GM21526 (cell line): ENCODE measurements at regions not wholly inside any gene's neighbourhood (a gene's known extent, or its start where the extent isn't known, plus 50 kb on each side); places are given as distances from the start of the nearest gene placed in this dataset.

Experiments used
- ATAC-seq: cut with Tn5 transposase; IDR thresholded peaks from one replicate; pipeline ENCODE4 v1.9.1; 2021; ENCODE audit warnings: moderate library complexity; ENCODE audit not compliant: unreplicated experiment, low FRiP score

DNA sequence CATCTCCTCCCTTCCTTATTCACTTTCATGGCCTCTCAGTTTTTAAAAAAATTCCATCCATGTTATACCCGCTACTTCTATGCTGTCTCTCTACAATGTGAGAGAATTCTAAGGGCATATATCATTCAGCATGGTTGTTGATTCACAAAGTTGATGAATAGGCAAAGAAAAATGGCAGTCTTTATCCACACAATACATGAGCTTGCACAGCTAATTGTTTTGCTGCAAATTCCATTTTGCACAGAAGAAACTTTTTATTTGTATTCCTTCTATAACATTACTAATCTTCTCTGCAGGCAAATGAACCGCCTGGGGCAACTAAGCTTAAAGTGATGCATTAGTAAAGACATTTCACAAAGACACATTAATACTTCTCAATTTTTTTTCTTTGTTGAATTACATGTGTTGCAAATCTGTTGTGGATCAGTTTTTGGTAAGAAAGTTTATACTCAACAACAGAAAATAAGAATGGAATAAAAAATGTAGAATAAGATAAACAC lies 196.9 kb downstream of the LIG4 start:
- no peak for ATAC-seq

DNA sequence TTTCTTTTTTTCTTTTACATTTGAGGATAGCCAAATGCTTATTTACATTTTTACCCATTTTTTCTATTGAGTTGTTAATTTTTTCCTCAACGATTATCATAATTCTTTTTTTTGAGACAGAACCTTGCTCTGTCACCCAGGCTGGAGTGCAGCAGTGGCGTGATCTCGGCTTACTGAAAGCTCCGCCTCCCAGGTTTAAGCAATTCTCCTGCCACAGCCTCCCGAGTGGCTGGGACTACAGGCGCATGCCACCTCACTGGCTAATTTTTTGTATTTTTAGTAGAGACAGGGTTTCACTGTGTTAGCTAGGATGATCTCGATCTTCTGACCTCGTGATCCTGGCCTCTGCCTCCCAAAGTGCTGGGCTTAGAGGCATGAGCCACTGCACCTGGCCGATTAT lies 208.7 kb downstream of the LIG4 start:
- ATAC-seq, result no peak

DNA sequence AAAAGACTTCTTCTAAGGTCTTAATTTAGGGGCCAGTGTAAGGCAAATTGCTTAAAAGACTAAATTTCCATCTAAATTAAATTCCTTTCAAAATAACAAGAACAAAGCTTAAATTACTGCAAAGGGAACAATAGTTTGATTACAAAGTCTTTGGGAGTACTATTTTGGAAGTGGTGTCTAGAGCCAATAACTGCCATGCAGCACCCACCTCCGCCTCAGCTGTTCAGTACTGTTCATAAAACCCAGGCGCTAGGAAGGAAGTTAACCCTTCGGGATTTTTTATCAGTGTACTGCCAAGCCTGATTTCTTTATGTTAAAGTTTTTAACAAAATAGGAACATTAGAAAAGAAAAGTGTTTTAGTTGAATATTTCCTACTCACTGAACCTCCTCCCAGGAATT lies 210.1 kb downstream of the LIG4 start:
- ATAC-seq, result no peak

DNA sequence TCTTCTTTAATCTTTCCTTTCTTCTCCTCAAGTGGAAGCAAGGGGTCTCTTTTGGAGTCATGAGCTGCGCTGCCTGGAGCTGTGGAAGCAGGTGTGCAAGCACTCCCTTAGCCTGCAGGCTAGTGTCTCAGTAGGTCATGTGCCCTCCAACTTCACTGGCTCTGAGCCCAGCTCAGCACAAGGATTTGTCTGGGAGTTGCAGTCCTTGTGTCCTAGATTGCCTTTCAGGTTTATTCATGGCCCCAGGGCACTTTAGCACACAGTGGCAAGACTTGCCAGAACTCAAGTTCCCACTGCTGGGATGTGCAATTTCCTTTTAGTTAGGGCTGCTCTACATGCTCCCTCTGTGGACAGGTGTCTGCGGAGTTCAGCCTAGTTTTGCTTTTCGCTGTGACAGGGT lies 211.7 kb downstream of the LIG4 start:
- ATAC-seq, result no peak

DNA sequence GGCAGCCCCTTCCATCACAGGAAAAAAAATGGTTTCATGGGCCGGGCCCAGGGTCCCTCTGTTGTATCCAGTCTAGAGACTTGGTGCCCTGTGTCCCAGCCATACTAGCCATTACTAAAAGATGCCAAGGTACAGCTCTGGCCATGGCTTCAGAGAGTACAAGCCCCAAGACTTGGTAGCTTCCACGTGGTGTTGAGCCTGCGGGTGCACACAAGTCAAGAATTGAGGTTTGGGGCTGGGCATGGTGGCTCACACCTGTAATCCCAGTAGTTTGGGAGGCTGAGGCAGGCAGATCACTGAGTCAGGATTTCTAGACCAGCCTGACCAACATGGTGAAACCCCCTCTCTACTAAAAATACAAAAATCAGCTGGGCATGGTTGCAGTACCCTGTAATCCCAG lies 214.3 kb downstream of the LIG4 start:
- no peak for ATAC-seq

DNA sequence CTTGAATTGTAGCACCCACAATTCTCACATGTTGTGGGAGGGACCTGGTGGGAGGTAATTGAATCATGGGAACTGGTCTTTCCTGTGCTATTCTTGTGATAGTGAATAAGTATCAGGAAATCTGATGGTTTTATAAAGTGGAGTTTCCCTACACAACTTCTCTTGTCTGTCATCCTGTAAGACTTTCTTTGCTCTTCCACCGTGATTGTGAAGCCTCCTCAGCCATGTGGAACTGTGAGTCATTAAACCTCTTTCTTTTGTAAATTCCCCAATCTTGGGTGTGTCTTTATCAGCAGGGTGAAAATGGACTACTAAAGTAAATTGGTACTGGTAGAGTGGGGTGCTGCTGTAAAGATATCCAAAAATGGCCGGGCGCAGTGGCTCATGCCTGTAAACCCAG lies 215.6 kb downstream of the LIG4 start:
- no peak for ATAC-seq

DNA sequence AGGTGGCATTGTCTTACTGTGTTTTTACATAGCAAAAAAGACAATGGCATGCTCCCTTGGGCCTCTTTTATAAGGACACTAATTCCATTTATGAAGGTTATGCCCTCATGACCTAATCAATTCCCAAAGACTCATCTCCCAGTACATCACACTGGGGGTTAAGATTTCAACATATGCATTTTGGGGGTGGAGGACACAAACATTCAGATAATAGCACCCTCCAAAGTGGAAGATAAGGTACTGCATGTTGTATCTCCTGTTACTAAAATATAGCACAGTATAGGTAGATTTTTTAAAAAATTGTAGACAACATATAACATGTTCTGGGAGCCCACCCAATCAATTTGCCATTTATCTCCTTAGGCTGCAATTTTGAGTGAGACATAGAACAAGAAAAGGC lies 221.2 kb downstream of the LIG4 start:
- no peak for ATAC-seq

DNA sequence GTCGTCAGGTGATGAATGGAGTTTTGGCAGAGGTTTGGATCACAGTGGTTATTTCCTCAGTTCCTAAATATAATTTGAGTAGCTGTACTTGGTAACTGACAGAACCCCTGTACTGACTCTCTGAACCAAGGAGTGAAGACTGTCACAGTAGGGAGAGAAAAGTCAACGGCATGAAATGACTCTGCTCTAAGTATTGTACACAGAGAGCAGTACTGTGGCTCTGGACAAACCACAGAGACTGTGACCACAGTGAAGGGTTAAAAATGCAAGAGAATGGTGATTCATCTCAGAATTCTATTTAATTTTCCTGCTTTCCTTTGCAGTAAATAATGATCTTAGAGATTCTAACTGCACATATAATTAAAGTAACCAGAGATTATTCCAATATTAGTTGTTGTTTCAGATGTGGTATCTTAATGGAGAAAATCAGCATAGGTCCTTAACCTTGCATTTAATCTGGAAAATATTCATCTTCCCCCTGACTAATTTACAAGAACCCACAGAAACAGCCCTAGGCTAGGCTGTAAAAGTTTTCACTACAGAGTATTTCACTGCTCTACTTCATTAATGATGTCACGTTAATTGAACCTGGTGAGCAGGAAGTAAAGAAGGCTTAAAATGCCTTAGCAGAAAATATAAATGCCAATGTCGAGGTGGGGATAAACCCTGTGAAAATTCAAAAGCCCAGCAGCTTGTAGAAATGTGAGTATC lies 221.9 kb downstream of the LIG4 start:
- no peak for ATAC-seq

DNA sequence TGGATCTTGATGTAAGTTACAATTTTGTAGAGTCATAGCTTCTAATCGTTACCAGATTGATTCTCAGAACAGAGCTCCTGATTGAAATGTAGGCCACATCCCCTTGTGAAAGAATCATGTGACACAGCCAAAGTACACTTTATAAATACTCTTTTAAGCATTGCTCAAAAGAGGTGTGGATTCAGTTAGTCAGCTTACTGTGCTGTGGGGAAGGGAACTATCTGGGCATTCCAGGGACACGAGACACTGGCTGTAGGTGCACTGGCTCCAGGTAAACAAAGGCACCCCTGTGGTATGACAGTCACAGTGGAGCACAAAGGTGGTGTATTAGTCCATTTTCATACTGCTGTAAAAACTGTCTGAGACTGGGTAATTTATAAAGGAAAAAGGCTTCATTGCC lies 222.8 kb downstream of the LIG4 start:
- no peak for ATAC-seq

DNA sequence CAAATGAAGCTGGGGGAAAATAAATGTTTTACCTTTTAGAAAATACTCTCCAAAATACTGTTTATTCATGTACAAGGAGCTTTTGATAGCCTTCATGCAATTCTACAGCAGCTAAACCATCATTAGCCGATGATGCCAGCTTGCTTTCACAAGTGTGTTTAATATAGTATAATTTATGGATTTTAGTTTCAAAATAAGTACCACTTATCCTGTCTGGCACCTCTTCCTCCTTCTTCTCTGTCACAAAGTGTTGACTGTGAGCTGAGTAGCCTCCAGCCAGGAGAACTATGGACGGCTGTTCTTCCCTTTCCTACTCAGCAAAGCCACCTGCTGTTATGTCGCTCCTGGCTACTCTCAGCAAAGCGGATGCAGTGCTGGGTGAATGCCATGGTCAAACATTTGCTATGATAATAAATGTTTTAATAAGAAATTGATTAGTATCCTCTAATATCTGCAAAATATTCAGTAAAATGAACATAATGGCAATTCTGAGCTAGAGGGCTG lies 238.2 kb downstream of the LIG4 start:
- ATAC-seq, result no peak

DNA sequence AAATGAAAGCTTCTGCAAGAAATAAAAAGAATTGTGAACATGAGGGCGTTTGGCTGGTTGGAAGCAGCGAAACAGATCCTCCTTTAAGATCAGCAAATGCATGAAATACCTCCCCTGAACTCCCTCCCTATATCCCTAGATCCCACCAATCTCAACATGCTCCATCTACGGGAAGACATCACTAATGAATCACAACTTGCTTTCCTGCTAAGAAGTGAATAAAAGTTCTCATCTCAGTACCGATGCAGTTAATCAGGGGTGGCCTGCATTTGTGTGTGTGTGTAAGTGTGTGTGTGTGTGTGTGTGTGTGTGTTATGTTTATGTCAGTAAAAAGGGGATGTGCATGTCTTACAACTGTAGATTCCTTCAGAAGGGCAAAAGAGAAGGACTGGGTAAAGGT lies 238.7 kb downstream of the LIG4 start:
- no peak for ATAC-seq

DNA sequence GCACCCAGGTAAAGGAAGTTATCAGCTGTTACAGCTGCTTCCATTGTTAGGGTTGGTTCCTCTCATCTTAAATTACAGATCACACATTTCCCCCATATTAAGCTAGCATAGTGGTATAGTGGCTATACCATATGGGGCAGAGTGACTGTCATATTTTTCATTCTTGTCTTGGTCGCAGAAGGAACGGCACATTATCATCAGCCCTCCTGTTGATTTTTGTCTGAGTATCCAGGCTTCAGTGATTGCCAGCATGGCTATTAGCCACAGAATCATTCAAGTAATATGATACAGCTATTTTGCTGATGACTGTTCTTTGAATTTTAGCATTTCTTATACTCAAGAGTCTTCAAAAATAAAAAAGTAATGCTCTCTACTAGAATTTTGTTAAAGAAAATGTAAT lies 240.9 kb downstream of the LIG4 start:
- no peak for ATAC-seq

DNA sequence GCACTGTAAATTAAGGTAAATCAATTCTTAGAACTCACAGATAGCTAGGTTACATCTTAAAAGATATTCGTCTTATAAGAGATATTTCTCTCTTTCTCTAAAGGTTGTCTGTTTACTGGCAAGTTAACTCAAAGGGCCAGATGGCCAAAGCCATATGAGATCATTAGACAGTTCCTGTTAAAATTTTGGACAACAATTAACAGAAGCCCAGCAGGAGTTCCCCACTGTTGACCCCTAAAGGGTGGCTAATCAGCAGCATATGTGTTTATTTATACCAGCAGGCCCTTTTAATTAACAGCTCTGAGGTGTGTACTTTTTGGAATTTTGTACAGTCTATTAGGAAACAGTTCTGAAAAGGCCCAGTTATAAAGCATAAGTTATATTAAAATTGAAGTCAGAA lies 245.8 kb downstream of the LIG4 start:
- ATAC-seq, result no peak

DNA sequence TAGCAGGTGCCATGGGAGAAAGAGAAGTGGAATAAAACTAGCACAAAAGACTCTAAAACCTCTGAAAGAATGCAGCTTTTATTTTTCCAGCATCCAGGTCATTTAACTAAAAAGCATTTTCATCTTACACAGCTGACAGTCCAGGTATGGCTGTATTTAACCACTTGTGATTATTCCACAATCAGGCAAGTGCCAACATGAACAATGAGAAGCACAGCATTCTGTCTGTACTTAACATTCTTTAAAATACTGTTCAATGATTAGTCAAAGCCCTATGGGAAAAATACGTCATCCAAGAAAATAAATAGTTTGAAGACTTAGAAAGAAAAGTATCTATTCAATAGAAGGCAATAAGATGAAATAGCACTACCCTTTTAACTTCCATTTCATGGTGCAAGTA lies 246.9 kb downstream of the LIG4 start:
- ATAC-seq, result no peak

DNA sequence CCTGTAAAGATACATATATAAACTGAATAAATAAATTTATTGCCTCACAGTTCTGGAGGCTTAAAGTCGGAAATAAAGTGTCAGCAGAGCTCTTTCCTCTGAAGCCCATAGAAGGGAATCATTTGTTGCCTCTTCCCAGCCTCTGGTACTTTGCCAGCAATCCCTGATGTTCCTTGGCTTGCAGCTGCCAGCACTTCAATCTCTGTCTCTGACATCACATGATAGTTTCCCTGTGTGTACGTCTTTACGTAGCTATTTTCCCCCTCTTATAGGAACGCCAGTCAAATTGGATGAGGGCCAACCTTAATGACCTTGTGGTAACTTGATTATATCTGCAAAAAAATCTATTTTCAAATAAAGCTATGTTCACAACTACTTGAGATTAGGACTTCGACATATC lies 250.9 kb downstream of the LIG4 start:
- ATAC-seq, result no peak

DNA sequence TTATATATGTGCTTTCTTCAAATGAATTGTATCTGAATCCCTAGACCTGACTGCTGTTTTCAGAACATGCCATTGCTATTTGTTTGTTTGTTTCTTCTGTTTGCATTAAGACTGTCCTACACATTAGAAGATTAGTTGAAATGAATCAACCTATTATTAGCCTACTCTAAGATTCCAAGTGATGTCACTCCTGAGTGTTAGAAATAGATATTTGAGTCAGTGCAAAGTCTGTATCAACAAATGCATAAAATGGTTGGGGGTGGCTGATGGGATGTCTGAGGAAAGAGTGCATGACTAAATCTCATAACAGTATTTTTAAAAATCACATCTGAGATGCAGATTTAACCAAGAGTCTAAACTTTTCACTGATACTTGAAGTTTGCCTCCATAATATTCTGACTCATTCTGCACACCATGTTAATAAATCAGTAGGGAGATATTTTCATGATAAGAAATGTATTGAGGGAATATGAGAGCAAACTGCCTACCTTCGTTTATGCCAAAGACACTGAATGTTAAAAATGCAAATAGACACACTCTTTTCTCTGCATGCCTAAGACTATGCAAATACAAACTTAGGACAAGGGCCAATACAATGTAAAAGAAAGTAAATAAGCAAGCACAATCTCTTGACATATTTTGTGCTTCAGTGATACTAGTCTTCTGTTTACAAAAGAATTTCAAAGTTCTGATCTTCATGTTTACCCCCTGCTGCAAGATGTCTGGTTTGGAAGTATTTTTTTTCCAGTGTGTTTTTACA lies 253.3 kb downstream of the LIG4 start:
- no peak for ATAC-seq

DNA sequence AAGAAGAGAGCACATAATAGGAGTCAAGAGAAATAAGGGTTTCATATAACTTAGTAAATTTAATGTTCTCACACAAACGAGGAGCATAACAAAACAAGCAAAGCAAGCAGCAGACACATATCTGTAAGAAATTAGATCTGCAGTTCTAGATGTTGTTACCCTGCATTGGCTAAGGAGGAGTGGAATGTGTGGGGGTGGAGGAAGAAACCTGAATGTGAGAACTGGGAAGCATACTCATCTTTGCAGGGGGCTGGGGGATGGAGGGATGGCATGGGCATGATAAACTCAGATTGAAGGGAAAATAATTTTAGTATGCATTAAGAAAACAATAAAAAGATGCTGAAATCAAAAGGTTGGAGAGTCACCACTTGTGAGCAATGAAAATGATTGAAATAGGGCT lies 255.0 kb downstream of the LIG4 start:
- no peak for ATAC-seq

DNA sequence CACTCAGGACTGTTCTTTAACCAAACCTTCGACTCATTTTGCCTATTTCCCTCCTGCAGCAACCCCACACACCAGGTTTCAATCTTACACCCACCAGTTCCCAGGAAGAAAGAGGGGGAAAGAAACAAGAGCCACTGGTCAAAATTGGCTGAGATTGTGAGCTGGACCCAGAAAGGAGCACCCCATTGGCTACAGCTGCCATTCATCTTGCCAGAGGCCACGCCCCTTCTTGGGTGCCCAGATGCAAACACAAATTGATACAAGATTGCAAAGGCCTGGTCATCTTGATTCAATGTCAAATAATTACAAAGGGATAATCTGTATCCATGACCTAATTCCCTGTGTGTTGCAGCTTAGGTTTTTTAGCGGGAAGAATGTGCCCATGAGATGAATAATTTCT lies 258.4 kb downstream of the LIG4 start:
- ATAC-seq, result no peak

DNA sequence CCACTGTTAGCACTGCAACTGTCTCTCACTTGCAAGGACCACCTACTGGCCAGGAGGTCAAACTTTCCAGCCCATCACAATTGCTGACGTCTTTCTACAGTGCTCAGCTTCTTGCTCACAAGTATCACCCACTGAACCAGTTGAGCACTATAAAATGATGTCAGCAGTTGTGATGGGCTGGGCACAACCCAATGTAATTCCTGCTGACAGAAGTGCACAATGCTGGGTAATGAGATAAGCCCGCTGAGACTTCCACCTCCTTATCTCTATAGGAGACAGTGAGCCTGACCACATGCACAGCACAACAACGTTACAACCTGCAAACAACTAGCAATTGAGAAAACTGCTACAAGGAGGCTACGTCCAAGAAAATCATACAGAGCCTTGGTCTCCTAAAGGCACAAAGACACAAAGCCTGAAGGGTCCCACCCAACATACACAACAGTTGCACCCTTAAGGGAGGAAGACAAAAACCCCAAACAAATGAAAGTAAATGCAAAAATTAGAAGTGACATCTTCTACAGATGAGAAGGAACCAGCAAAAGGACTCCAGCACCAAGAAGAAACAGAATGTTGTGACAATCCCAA lies 273.2 kb downstream of the LIG4 start:
- ATAC-seq, result no peak

DNA sequence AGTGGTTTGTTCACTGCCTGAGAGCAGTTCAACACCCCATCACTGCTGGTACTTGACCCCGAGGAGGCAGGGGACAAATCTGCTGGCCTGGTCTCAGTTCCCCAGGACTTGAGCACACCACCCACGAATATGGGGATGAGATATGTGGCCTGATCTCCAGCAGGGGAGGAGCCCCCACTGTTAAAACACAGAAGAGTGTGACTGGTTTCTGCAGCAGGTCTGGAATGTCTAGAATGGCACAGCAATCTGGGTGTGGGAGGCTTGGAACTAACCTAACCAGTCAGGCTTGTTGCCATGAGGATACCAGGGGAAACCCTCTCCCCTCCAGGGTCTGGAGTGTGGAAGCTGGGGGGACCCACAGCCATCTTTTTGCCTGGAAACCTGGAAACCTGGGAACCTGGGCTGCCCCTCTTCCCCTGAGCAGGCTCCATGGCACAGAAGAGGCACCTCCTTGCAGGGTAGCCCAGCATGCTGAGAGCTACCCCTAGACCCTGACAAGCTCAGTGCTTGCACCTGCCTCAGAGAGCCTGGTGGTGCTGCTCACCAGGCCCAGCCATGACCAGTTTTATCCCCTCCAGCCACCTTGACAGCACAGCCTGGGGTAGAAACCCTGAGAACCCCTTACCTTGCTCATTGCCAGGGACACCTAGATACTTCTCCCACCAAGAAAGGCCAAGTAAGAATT lies 273.8 kb downstream of the LIG4 start:
- no peak for ATAC-seq

DNA sequence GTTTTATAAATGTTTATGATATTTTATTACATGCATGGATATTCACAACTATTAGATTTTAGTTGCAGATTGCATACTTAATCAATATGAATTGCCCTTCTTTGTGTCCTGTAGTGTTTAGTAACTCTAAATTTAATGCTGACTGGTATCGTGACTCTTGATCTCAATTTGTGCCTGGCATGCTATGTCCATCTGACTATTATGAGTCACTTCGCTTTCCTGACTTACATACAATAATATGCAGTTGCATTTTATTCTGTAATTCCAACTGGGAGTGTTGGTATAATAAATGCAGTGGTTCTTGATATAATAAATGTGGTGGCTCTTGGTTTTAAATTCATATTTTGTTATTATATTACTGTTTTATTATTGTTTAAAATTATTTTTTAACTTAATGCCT lies 277.5 kb downstream of the LIG4 start:
- no peak for ATAC-seq
